ENCODE measurements at regions not wholly inside any gene's neighbourhood (a gene's known extent, or its start where the extent isn't known, plus 50 kb on each side); places are given as distances from the start of the nearest gene placed in this dataset.

DNA sequence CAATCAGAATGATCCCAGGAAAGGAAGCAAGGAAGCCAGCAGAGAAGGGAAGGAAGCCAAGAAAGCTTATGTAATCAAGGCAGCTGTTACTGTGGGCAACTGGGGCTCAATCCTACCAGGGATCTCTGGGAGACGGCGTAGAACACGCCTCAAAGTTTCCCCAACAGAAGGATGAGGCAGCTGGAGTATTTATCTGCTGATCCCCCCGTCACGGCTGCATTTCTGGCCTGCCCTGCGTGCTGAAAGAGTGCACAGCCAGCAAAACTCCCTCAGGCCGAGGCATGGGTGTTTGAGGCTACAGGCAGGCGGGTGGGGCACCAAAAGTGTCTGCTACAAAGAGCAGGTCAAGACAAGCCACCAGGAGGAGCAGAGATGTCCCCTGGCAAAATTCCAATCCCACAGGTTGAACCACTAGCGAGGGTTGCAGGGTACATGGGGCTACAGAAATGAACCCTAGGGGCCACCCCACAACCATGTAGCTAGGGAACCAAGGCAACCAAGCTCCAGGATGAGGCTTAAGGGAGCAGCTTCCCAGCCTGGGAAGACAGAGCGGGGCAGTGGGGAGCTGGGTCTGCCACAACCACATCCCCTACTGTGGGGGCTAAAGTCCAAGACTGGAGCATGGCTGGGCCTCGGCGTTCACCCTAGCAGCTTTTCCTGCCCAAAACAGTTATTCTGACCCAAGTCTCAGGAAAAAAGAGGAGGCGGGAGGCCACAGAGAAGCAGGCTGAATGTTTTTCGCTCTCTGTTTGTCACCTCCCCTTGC lies 113.4 kb downstream of the BCOR start:
- no peaks in the 10 kb centered on the region for H3K27me3 ChIP-seq (ENCODE audit: low read depth, low read length)
- H3K9me3 ChIP-seq (ENCODE audit: insufficient read depth, low read length), result no peaks in the 10 kb centered on the region
- H3K27ac ChIP-seq (ENCODE audit: low read length), result no peak overlapping the region
- no peak overlapping the region for H3K4me3 ChIP-seq (ENCODE audit: low read length)
- no peak for TF ChIP-seq CTCF (IDR thresholded peaks at IDR 0.05; ENCODE audit: low read depth, low read length)
- TF ChIP-seq EZH2phosphoT487 (IDR thresholded peaks at IDR 0.05; ENCODE audit: low read depth), result no peak
- H3K9ac ChIP-seq (ENCODE audit: low read length), result no peak overlapping the region
- no peaks in the 10 kb centered on the region for H3K36me3 ChIP-seq (replicated peaks; ENCODE audit: low read depth, low read length)
- H3K4me2 ChIP-seq (ENCODE audit: low read length), result no peak overlapping the region
- H2AFZ ChIP-seq (ENCODE audit: low read depth, low read length), result no peak overlapping the region
- H3K79me2 ChIP-seq (ENCODE audit: low read length), result no peaks in the 10 kb centered on the region
- H3K4me1 ChIP-seq (ENCODE audit: low read length), result no peaks in the 10 kb centered on the region
- H4K20me1 ChIP-seq (ENCODE audit: insufficient read depth, low read length), result no peaks in the 10 kb centered on the region

DNA sequence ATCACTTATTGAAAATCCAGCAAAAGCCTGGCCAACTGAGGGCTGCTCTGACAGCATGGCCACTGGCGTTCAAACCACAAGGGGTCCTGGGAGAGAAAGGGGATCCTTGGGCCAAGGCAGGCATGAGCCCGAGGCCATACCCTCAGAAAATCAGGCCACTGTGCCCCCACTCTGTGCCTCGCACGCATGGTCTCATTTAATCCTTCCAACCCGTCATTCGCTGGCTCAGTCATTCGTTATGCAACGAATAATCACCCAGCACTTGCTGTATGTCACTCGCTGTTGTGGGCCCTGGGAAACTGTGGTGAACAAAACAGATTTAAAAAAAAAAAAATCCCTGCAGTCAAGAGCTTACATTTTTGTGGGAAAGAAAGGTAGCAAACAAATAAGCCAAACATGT lies 112.7 kb downstream of the BCOR start:
- no peak overlapping the region for H3K4me3 ChIP-seq (ENCODE audit: low read length)
- H3K9ac ChIP-seq (ENCODE audit: low read length), result no peak overlapping the region
- TF ChIP-seq EZH2phosphoT487 (IDR thresholded peaks at IDR 0.05; ENCODE audit: low read depth) (no peak), CTCF (IDR thresholded peaks at IDR 0.05; ENCODE audit: low read depth, low read length) (no peak)

GRCh38 chrX:39985551-39985950 lies 112.2 kb downstream of the BCOR start:
- Histone ChIP-seq H3K27ac (ENCODE audit: low read length) (no peak overlapping the region), H3K9me3 (ENCODE audit: insufficient read depth, low read length) (no peaks in the 10 kb centered on the region), H3K4me3 (ENCODE audit: low read length) (no peak overlapping the region), H3K4me1 (ENCODE audit: low read length) (no peaks in the 10 kb centered on the region), H4K20me1 (ENCODE audit: insufficient read depth, low read length) (no peaks in the 10 kb centered on the region), H3K36me3 (replicated peaks; ENCODE audit: low read depth, low read length) (no peaks in the 10 kb centered on the region), H3K4me2 (ENCODE audit: low read length) (no peak overlapping the region), H3K9ac (ENCODE audit: low read length) (no peak overlapping the region), H3K27me3 (ENCODE audit: low read depth, low read length) (0 out of 2 replicates have a peak, but pooled peaks cover 3% of the 10 kb centered on the region), H2AFZ (ENCODE audit: low read depth, low read length) (no peak overlapping the region), H3K79me2 (ENCODE audit: low read length) (no peaks in the 10 kb centered on the region)
- TF ChIP-seq CTCF (IDR thresholded peaks at IDR 0.05; ENCODE audit: low read depth, low read length), result no peak
- TF ChIP-seq EZH2phosphoT487 (IDR thresholded peaks at IDR 0.05; ENCODE audit: low read depth), result no peak

More for the DNA sequence above, 112.7 kb downstream of the BCOR start:
- no peaks in the 10 kb centered on the region for H4K20me1 ChIP-seq (ENCODE audit: insufficient read depth, low read length)
- no peaks in the 10 kb centered on the region for H3K36me3 ChIP-seq (replicated peaks; ENCODE audit: low read depth, low read length)
- H2AFZ ChIP-seq (ENCODE audit: low read depth, low read length), result no peak overlapping the region
- 0 out of 2 replicates have a peak, but pooled peaks cover under 1% of the 10 kb centered on the region for H3K27me3 ChIP-seq (ENCODE audit: low read depth, low read length)
- no peak overlapping the region for H3K4me2 ChIP-seq (ENCODE audit: low read length)
- no peaks in the 10 kb centered on the region for H3K4me1 ChIP-seq (ENCODE audit: low read length)
- no peaks in the 10 kb centered on the region for H3K79me2 ChIP-seq (ENCODE audit: low read length)
- no peak overlapping the region for H3K27ac ChIP-seq (ENCODE audit: low read length)
- H3K9me3 ChIP-seq (ENCODE audit: insufficient read depth, low read length), result no peaks in the 10 kb centered on the region

GRCh38 chrX:39988496-39988895 lies 109.3 kb downstream of the BCOR start:
- H3K9me3 ChIP-seq (ENCODE audit: insufficient read depth, low read length), result no peaks in the 10 kb centered on the region
- H3K27ac ChIP-seq (ENCODE audit: low read length), result no peak overlapping the region
- H3K27me3 ChIP-seq (ENCODE audit: low read depth, low read length), result 0 out of 2 replicates have a peak, but pooled peaks cover 3% of the 10 kb centered on the region
- no peak for TF ChIP-seq EZH2phosphoT487 (IDR thresholded peaks at IDR 0.05; ENCODE audit: low read depth)
- no peak for TF ChIP-seq CTCF (IDR thresholded peaks at IDR 0.05; ENCODE audit: low read depth, low read length)
- H4K20me1 ChIP-seq (ENCODE audit: insufficient read depth, low read length), result no peaks in the 10 kb centered on the region
- H3K9ac ChIP-seq (ENCODE audit: low read length), result no peak overlapping the region
- H3K36me3 ChIP-seq (replicated peaks; ENCODE audit: low read depth, low read length), result no peaks in the 10 kb centered on the region
- no peak overlapping the region for H3K4me2 ChIP-seq (ENCODE audit: low read length)
- H3K4me1 ChIP-seq (ENCODE audit: low read length), result no peaks in the 10 kb centered on the region
- no peak overlapping the region for H2AFZ ChIP-seq (ENCODE audit: low read depth, low read length)
- no peaks in the 10 kb centered on the region for H3K79me2 ChIP-seq (ENCODE audit: low read length)
- H3K4me3 ChIP-seq (ENCODE audit: low read length), result no peak overlapping the region

Data from OCI-LY3 (cell line).